ENCODE measurements at regions not wholly inside any gene's neighbourhood (a gene's known extent, or its start where the extent isn't known, plus 50 kb on each side); places are given as distances from the start of the nearest gene placed in this dataset.

DNA sequence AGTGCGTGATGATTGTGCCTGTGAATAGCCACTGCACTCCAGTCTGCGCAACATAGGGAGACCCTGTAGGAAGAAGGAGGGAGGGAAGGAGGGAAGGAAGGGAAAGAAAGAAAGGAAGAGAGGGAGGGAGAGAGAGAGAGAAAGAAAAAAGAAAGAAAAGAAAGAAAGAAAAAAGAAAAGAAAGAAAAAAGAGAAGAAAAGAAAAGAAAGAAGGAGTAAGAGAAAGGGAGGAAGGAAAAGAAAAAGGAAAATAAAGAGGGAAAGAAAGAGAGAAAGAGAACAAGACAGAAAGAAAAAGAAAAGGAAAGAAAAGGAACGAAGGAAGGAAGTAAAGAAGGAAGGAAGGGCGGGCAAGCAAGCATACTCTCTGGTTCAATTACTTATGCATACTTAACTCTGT is 112.9 kb upstream of the ANK3 start:
- H3K4me3 ChIP-seq (ENCODE audit: low read length), result no peak overlapping the region
- H3K36me3 ChIP-seq (ENCODE audit: control insufficient read depth, insufficient read depth, low read length), result no peaks in the 10 kb centered on the region
- H3K4me3 Mint-ChIP-seq, result no peak overlapping the region
- no peaks in the 10 kb centered on the region for H3K9me3 ChIP-seq (ENCODE audit: control insufficient read depth, insufficient read depth, low read length)
- ATAC-seq (no peak), DNase-seq (no peak)
- no peaks in the 10 kb centered on the region for H3K36me3 Mint-ChIP-seq
- H3K4me1 Mint-ChIP-seq, result no peaks in the 10 kb centered on the region
- H3K27ac ChIP-seq (ENCODE audit: low read length), result no peak overlapping the region
- 99% methylated on average over 2 of the region's 4 CpGs for WGBS (ENCODE audit: insufficient coverage)
- TF ChIP-seq, protein P1, sequence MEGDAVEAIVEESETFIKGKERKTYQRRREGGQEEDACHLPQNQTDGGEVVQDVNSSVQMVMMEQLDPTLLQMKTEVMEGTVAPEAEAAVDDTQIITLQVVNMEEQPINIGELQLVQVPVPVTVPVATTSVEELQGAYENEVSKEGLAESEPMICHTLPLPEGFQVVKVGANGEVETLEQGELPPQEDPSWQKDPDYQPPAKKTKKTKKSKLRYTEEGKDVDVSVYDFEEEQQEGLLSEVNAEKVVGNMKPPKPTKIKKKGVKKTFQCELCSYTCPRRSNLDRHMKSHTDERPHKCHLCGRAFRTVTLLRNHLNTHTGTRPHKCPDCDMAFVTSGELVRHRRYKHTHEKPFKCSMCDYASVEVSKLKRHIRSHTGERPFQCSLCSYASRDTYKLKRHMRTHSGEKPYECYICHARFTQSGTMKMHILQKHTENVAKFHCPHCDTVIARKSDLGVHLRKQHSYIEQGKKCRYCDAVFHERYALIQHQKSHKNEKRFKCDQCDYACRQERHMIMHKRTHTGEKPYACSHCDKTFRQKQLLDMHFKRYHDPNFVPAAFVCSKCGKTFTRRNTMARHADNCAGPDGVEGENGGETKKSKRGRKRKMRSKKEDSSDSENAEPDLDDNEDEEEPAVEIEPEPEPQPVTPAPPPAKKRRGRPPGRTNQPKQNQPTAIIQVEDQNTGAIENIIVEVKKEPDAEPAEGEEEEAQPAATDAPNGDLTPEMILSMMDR (IDR thresholded peaks at IDR 0.05), result no peak
- H3K4me1 ChIP-seq (ENCODE audit: control insufficient read depth, insufficient read depth, low read length), result no peaks in the 10 kb centered on the region
- intact Hi-C loops (cut with micrococcal nuclease), result no loop called here
- H3K27me3 ChIP-seq (ENCODE audit: control insufficient read depth, insufficient read depth, low read length), result no peaks in the 10 kb centered on the region
- H3K27me3 Mint-ChIP-seq (ENCODE audit: low read depth in 2 of 2), result peaks cover 0 to 3% of the 10 kb centered on the region in 2 donors
- no peaks in the 10 kb centered on the region for H3K9me3 Mint-ChIP-seq
- no peak overlapping the region for H3K27ac Mint-ChIP-seq

DNA sequence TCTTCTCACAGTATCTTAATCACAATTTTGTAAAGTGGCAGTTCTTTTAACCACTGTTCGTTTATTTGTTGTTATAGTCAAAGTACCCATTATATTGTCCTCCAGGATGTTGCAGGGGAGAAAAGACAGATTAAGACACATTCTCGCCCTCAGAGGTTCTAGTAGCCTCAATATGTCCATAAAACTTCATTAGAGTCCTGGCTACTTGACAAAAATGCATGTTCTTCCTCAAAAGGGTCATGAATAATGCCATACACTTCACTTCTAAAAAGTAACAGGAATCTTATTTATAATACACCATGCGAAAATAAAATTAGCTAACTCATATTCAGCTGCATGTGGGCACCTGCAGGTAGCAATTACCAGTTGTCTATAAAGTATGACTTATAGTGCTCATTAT is 109.3 kb upstream of the ANK3 start:
- 81% methylated on average over 2 of the region's 3 CpGs for WGBS (ENCODE audit: insufficient coverage)
- intact Hi-C loops (cut with micrococcal nuclease), result no loop called here

DNA sequence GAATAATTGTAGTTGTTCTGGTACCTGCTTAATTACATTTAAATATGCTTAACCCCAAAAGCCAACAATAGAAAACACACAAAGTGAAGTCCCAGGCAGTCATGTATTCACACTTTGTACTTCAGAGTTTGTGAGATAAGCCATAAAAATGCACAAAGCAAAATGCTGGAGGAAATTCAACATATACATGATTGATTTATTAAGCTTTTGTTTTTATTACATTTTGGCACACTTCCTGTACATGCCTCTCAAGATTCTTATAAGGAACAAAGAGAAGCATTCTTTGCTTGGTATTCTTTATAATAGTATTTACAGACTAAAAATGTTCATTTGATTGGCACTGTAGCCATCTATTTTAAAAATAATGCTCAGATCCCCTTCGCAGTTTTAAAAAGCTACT is 107.7 kb upstream of the ANK3 start:
- H3K4me1 Mint-ChIP-seq, result no peaks in the 10 kb centered on the region
- H3K4me3 Mint-ChIP-seq, result no peak overlapping the region
- no peak overlapping the region for H3K4me3 ChIP-seq (ENCODE audit: low read length)
- 53% methylated on average over 1 of the region's 1 CpG for WGBS (ENCODE audit: insufficient coverage)
- H3K36me3 ChIP-seq (ENCODE audit: control insufficient read depth, insufficient read depth, low read length), result no peaks in the 10 kb centered on the region
- no peaks in the 10 kb centered on the region for H3K4me1 ChIP-seq (ENCODE audit: control insufficient read depth, insufficient read depth, low read length)
- no peak for DNase-seq
- TF ChIP-seq, protein P1 (IDR thresholded peaks at IDR 0.05), result no peak
- H3K27me3 ChIP-seq (ENCODE audit: control insufficient read depth, insufficient read depth, low read length), result no peaks in the 10 kb centered on the region
- no peaks in the 10 kb centered on the region for H3K9me3 ChIP-seq (ENCODE audit: control insufficient read depth, insufficient read depth, low read length)
- no peaks in the 10 kb centered on the region for H3K36me3 Mint-ChIP-seq
- H3K27ac Mint-ChIP-seq, result no peak overlapping the region
- ATAC-seq, result no peak
- intact Hi-C loops (cut with micrococcal nuclease), result no loop called here
- H3K9me3 Mint-ChIP-seq, result peaks cover 0 to 2% of the 10 kb centered on the region in 2 donors
- no peak overlapping the region for H3K27ac ChIP-seq (ENCODE audit: low read length)
- peaks cover 0 to 3% of the 10 kb centered on the region in 2 donors for H3K27me3 Mint-ChIP-seq (ENCODE audit: low read depth in 2 of 2)

More for the DNA sequence above, 109.3 kb upstream of the ANK3 start:
- Histone ChIP-seq H3K27me3 (ENCODE audit: control insufficient read depth, insufficient read depth, low read length) (no peaks in the 10 kb centered on the region), H3K36me3 (ENCODE audit: control insufficient read depth, insufficient read depth, low read length) (no peaks in the 10 kb centered on the region), H3K4me3 (ENCODE audit: low read length) (no peak overlapping the region), H3K4me1 (ENCODE audit: control insufficient read depth, insufficient read depth, low read length) (no peaks in the 10 kb centered on the region), H3K9me3 (ENCODE audit: control insufficient read depth, insufficient read depth, low read length) (no peaks in the 10 kb centered on the region), H3K27ac (ENCODE audit: low read length) (no peak overlapping the region)
- Mint-ChIP-seq H3K27ac (no peak overlapping the region), H3K27me3 (ENCODE audit: low read depth in 2 of 2) (peaks cover 0 to 3% of the 10 kb centered on the region in 2 donors), H3K4me1 (no peaks in the 10 kb centered on the region), H3K9me3 (no peaks in the 10 kb centered on the region), H3K36me3 (no peaks in the 10 kb centered on the region), H3K4me3 (no peak overlapping the region)
- DNase-seq (no peak), ATAC-seq (no peak)
- TF ChIP-seq, protein P1 (IDR thresholded peaks at IDR 0.05), result no peak

DNA sequence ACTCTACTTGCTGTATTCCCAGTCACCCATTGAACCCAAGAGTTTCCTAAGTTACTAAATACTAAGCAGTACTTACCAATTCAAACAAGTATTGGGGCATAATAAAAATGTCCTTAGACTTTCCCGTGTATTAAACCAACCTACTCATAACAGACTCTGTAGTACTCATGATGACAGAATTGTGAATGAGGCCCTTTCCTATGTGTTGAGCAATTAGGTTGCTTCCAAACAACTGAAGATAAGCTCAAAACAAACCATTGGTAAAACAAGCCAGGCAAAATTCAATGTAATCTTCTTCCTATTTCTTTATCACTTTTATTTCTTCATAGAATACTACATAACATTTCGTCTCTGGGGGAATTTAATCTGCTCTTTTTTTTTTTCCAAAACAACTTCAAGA is 106.5 kb upstream of the ANK3 start:
- Histone ChIP-seq H3K27me3 (ENCODE audit: control insufficient read depth, insufficient read depth, low read length) (no peaks in the 10 kb centered on the region), H3K27ac (ENCODE audit: low read length) (no peak overlapping the region), H3K36me3 (ENCODE audit: control insufficient read depth, insufficient read depth, low read length) (no peaks in the 10 kb centered on the region), H3K4me3 (ENCODE audit: low read length) (no peak overlapping the region), H3K9me3 (ENCODE audit: control insufficient read depth, insufficient read depth, low read length) (no peaks in the 10 kb centered on the region), H3K4me1 (ENCODE audit: control insufficient read depth, insufficient read depth, low read length) (no peaks in the 10 kb centered on the region)
- H3K36me3 Mint-ChIP-seq, result no peaks in the 10 kb centered on the region
- ATAC-seq (no peak), DNase-seq (no peak)
- no peak overlapping the region for H3K27ac Mint-ChIP-seq
- H3K9me3 Mint-ChIP-seq, result peaks cover 0 to 2% of the 10 kb centered on the region in 2 donors
- H3K4me3 Mint-ChIP-seq, result no peak overlapping the region
- intact Hi-C loops (cut with micrococcal nuclease), result no loop called here
- no peaks in the 10 kb centered on the region for H3K4me1 Mint-ChIP-seq
- peaks cover 0 to 3% of the 10 kb centered on the region in 2 donors for H3K27me3 Mint-ChIP-seq (ENCODE audit: low read depth in 2 of 2)
- 89% methylated on average over 1 of the region's 2 CpGs for WGBS (ENCODE audit: insufficient coverage)
- TF ChIP-seq, protein P1 (IDR thresholded peaks at IDR 0.05), result no peak

Measured in natural killer cell (primary cell).